Left cardiac atrium (tissue), 4 donors: ENCODE measurements at regions not wholly inside any gene's neighbourhood (a gene's known extent, or its start where the extent isn't known, plus 50 kb on each side); places are given as distances from the start of the nearest gene placed in this dataset.
"Not testable (repeated sequence)": the region's sequence is repeated elsewhere in the genome, so short reads cannot be mapped to it uniquely, and the experiment has no call there.

Source experiments
- ATAC-seq, 2 donors: fragments of 200-7000 bp; cut with Tn5 transposase; one replicate each; pipeline ENCODE4 v1.9.1; 2020; ENCODE audit warnings: mild to moderate bottlenecking in 2 of 2, moderate library complexity in 2 of 2
- DNase-seq: peaks from one replicate; pipeline ENCODE4 v3.0.0-alpha.2; 2020
- intact Hi-C, 2 donors: fragments of 100-400 bp; cut with DNase I; formaldehyde crosslinking; loops; one replicate each; pipeline versions ENCODE4 v1.14.1 to v1.15.1; 2022 to 2023
- donor health status: DM: no; HTN: yes; CAD: no.
- donor health status: DM: no; HTN: yes; CAD: no; lungs with severe emphysema.
- donor health status: DM: yes; HTN: yes; CAD: no.
- donor health status: Dilated cardiomyopathy.

DNA sequence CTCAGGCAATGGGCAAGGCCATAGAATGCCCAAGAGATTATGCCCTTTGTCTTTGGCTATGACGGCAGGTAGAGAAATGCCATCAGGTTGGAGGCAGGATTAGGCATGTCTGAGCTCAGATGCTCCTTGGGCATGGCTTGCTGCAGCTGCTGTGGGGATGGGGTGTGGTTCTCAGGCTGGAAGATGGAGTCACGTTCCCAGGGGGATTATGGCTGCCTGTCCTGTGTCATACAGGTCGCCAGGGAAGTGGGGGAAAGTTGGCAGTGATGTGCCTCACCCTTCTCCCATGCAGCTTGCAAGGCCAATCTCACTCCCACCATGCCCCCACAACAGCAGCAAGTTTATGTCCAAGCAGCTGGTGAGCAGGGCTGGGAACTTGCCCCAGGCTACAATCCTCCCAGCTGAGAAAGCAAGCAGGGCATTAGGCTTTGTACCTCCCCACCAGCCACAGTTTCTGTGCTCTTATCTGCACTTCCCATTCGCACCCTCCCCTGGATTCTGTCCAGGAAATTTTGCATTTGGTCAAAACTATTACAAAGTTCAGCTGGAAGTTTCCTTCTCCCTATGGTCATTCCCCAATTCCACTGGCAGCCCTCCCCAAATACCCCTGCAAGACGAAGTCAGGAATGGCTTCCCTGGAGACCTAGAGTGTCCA is 1788.0 kb upstream of the NUDT12 start:
- DNase-seq (no peak), ATAC-seq (no peak)
- intact Hi-C loops: no loop called here

- ATAC-seq (no peak), DNase-seq (no peak)
- intact Hi-C loops: no loop called here
These were observed 1769.0 kb upstream of the NUDT12 start for GRCh38 chr5:105331558-105331957.

- DNase-seq (no peak), ATAC-seq (no peak)
- intact Hi-C loops: no loop called here
These were observed 1767.6 kb upstream of the NUDT12 start for GRCh38 chr5:105330185-105330584.

- intact Hi-C loops: no loop called here
- no peak for ATAC-seq
- DNase-seq: no peak
These were observed 1742.3 kb upstream of the NUDT12 start for GRCh38 chr5:105304859-105305258.

- DNase-seq (no peak), ATAC-seq (no peak)
- intact Hi-C loops: no loop called here
These were observed 1726.4 kb upstream of the NUDT12 start for GRCh38 chr5:105288946-105289345.

GRCh38 chr5:105283134-105283533 is 1720.5 kb upstream of the NUDT12 start:
- DNase-seq: no peak
- no peak for ATAC-seq
- intact Hi-C loops: no loop called here

DNA sequence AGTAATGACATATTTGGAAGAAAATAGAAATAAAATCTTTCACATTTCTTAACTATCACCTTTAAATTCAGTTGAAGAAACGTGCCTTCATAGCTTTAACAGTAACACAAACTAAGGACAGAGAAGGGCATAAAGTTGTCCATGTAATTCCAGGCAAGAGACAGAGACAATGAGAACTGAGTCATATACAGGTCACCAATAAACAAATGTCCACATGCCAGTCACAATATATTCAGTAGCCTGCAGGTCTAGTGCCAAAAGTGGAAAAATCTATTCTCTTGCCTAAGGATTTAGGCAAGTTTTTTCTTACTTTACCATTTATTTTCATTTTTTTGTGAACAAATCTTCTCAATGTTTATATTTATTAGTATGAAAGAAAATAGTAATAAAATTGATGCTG is 1711.5 kb upstream of the NUDT12 start:
- intact Hi-C loops: no loop called here
- DNase-seq (no peak), ATAC-seq (no peak)

GRCh38 chr5:105263515-105263914 is 1700.9 kb upstream of the NUDT12 start:
- no peak for DNase-seq
- intact Hi-C loops: no loop called here
- ATAC-seq: no peak

GRCh38 chr5:105259581-105260217 is 1697.1 kb upstream of the NUDT12 start:
- no peak for DNase-seq
- no peak for ATAC-seq
- intact Hi-C loops: no loop called here

- intact Hi-C loops: no loop called here
- ATAC-seq: no peak
- no peak for DNase-seq
These were observed 1676.0 kb upstream of the NUDT12 start for GRCh38 chr5:105238561-105238960.

DNA sequence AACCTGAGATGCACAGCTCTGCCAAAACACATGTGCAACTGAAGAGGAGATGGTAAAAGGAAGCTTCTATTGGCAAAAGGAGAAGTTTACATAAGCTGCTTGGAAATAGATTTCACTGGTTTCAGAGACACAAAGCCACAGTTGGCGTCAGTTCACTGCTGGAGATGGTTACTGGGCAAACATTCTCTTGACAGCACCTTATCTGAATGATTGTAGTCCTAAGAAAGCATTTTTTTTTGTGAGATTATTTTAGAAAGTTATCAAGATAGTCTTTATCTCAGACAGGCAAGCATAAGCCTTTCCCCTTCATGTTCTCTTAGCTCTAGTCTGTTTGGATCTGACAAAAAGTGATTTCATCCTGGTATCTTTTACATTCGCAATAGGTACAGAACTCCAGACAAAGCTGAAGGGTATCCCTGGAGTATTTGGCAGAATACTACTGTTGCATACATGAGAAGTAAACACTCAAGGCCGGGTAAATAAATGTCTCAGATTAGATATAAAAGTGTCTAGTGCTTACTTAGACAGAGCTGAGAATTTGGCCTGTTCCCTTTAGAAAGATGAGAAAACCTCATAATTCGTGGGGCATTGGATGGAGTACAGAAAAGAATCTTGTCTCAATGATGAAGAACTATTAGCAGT is 1668.0 kb upstream of the NUDT12 start:
- DNase-seq (no peak), ATAC-seq (no peak)
- intact Hi-C loops: no loop called here

DNA sequence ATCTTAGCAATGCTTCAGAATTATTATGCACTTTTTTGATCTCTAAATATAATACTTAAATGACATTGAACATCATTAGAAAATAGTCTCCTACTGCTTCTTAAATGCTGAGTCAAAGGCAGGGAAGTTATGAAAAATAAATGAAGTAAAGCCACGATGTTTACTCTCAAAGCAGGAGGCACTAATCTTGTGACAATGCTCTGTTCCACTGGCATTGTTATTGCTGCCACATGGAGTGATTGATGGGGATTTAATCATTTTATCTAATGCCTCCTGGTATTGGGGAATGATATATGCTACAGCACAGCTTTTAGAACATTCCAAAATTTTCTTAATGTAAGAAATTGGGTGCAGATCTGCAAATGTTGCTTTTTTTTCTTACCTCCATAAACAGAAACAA is 1655.4 kb upstream of the NUDT12 start:
- intact Hi-C loops: no loop called here
- DNase-seq (no peak), ATAC-seq (no peak)

- ATAC-seq (no peak), DNase-seq (no peak)
These were observed 1650.5 kb upstream of the NUDT12 start for GRCh38 chr5:105213078-105213477.

GRCh38 chr5:105207066-105207465 is 1644.5 kb upstream of the NUDT12 start:
- DNase-seq (no peak), ATAC-seq (no peak)
- intact Hi-C loops: no loop called here

More at GRCh38 chr5:105213078-105213477, 1650.5 kb upstream of the NUDT12 start:
- intact Hi-C loops: no loop called here

DNA sequence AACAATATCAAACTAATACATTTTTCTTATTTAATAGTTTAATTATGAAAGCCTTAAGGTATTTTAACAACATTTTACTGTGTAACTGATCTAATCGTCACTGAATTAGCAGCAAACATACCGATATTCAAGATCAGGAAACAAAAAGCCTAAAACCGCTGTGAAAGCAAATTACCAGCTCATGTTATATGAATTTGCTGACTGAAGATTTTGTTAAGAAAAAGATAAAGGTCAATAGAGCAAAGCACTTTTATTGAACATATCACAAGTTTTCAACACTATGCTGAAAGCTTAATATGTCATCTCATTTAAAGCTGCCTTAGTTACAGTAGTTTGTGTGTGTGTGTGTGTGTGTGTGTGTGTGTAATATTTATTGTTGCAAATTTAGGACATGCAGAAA is 1634.9 kb upstream of the NUDT12 start:
- intact Hi-C loops: no loop called here
- ATAC-seq: no peak
- DNase-seq: no peak

DNA sequence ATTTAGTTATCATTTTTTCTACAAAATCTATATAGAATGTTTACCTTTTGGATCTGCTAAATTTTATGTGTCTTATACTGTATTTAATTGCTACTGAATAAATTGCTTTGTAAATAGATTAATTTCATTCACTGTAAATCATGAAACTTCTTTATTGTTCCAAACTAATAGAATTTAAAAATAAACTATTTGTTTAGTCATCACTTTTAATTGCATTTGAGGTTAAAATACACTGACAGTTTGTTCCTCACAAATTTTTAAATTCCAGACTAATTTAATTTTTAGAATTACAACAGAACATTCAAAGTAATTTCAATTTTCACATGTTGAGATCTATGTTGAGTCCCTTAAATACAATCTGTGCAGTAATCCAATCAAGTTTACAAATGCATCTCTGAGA is 1633.2 kb upstream of the NUDT12 start:
- no peak for ATAC-seq
- no peak for DNase-seq
- intact Hi-C loops: no loop called here

DNA sequence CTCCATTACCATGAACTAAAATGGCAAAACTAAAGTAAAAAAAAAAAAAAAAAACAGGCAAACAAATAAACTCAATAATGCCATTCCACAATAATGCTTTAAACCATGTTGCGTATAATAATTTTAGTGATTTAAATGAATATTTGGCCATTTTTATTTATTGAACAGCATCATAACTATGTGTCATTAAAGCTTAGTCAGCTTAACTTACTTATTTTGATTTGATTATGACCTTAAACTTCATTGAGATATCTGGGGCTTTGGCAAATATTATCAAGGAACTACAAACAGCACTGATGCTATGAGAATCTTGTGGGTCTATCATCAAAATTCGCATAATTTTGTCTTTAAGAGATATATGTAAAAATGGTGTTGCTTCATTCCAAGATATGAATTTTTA is 1610.3 kb upstream of the NUDT12 start:
- no peak for ATAC-seq
- no peak for DNase-seq
- intact Hi-C loops: no loop called here

GRCh38 chr5:105168806-105169205 is 1606.2 kb upstream of the NUDT12 start:
- ATAC-seq (no peak), DNase-seq (no peak)
- intact Hi-C loops: no loop called here

DNA sequence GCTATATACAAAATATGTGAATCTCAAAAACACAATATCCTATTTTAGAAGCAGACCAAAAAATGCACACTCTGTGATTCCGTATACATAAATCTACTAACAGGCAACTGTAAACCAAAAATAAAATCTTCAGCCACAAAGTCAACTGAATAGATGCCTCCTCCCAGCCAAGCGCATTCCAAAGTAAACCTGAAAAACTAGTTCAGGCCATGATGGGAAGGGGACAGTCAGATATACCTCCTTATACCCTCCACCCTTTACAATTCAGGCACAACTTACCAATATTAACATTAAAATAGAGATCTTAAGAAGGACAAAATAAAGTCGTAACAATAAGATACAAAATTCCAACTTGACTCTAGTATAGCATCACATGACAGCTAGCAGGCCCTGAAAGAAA is 1604.5 kb upstream of the NUDT12 start:
- intact Hi-C loops: no loop called here
- DNase-seq: no peak
- ATAC-seq: no peak

GRCh38 chr5:105163547-105163946 is 1601.0 kb upstream of the NUDT12 start:
- ATAC-seq (no peak), DNase-seq (no peak)
- intact Hi-C loops: no loop called here

- ATAC-seq, intact Hi-C loops, DNase-seq: not testable (repeated sequence)
These were observed 1600.0 kb upstream of the NUDT12 start for GRCh38 chr5:105162557-105162956.
